ENCODE measurements at regions not wholly inside any gene's neighbourhood (a gene's known extent, or its start where the extent isn't known, plus 50 kb on each side); places are given as distances from the start of the nearest gene placed in this dataset.
"Not testable (repeated sequence)": the region's sequence is repeated elsewhere in the genome, so short reads cannot be mapped to it uniquely, and the experiment has no call there.

GRCh38 chr9:62909447-62909846 is 1719.6 kb downstream of the SPATA31A7 start:
- DNase-seq (ENCODE audit: low read depth); H3K4me3 ChIP-seq (ENCODE audit: low read depth, low read length): not testable (repeated sequence)

GRCh38 chr9:62912278-62912677 is 1722.4 kb downstream of the SPATA31A7 start:
- not testable (repeated sequence) for H3K4me3 ChIP-seq (ENCODE audit: low read depth, low read length); DNase-seq (ENCODE audit: low read depth)

DNA sequence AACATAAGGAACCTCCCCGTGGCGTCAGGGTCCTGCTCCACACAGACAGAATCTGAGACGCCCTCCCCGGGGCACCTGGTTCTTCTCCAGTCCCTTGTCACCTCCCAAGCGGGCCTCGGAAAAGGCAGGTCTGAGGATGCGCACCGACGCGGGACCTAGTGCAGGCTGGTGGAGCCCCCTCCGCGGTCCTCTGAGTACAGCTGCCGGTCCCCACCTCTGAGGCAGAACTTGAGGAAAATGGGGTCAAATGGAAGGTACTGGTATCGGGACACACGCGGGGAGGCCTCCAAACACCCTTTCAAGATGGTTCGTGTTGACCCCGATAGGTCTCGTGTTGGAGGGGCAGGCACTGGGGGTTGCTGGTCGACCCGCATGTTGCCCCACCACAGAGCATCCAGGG is 1725.3 kb downstream of the SPATA31A7 start:
- peak overlapping the region; percentile 24 for H3K4me3 ChIP-seq (ENCODE audit: low read depth, low read length)
- not testable (repeated sequence) for DNase-seq (ENCODE audit: low read depth)

DNA sequence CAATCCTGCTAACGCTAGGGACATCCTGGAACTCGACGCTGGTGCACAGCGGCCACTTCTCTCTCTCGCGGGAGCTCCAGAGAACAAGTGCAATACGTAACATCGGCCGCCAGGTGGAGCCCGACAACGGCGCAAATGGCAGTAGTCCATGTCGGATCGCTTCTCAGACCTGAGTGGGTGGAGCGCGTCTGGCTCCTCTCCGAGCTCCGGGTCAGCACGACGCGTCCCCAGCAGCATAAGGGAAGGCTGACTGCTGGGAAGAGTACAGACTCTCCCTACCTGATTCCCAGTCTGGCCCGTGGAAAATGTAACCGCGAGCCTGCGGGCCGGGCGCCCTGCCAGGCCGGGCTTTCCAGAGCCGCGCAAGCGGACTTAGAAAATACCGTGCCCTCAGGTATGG is 1725.8 kb downstream of the SPATA31A7 start:
- H3K4me3 ChIP-seq (ENCODE audit: low read depth, low read length); DNase-seq (ENCODE audit: low read depth): not testable (repeated sequence)

- not testable (repeated sequence) for DNase-seq (ENCODE audit: low read depth); H3K4me3 ChIP-seq (ENCODE audit: low read depth, low read length)
These were observed 1729.0 kb downstream of the SPATA31A7 start for GRCh38 chr9:62918648-62919385.

DNA sequence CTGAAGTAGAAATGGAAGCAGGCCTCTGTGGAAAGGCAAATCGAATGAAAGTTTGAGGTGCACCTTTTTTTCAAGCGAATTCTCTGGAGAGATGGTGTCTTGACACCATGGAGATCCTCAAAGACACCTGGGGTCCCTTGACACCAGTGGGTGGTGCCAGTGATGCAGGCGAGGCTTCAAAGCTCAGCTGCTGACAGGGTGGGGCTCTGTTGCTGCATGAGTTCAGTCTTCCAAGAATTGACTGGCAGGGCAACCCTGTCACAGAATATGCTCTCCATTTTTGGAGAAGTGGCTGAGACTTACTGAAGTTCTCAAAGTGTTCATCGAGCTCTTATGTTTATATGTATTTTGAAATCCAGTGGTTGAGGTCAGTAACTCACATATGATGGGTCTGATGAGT is 1741.6 kb downstream of the SPATA31A7 start:
- not testable (repeated sequence) for DNase-seq (ENCODE audit: low read depth); H3K4me3 ChIP-seq (ENCODE audit: low read depth, low read length)

DNA sequence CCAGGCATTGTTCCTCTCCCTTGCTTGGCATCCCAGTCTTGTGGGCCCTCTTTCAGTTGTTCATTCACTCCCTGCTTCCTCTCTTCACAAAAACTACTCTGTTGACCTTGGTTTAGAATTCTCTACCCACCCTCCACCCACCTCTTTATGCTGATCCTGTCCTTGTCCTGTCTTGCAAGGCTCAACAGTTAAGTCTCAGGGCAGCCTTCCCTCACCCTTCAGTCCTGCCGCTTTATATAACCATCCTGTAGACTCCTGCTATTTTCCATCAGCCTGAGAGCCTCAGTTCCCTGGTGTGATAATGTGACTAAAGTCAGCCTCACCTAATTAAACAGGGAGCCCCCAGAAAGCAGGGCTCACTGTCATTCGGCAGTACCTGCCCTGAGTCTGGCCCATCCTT is 1763.0 kb downstream of the SPATA31A7 start:
- not testable (repeated sequence) for DNase-seq (ENCODE audit: low read depth); H3K4me3 ChIP-seq (ENCODE audit: low read depth, low read length)

Measured in epithelial cell of proximal tubule (primary cell).